Stimulated activated CD8-positive, alpha-beta memory T cell treated with anti-CD3 and anti-CD28 coated beads, Interleukin-15, amount 100 ng/mL, for 4 hours (primary cell): ENCODE measurements at regions not wholly inside any gene's neighbourhood (a gene's known extent, or its start where the extent isn't known, plus 50 kb on each side); places are given as distances from the start of the nearest gene placed in this dataset.
"Not testable (repeated sequence)": the region's sequence is repeated elsewhere in the genome, so short reads cannot be mapped to it uniquely, and the experiment has no call there.

Experiments
- DNase-seq, 2 donors: peaks; one replicate each; pipeline ENCODE4 v3.0.0-alpha.2; 2020; ENCODE audit warnings: low read depth in 2 of 2

DNA sequence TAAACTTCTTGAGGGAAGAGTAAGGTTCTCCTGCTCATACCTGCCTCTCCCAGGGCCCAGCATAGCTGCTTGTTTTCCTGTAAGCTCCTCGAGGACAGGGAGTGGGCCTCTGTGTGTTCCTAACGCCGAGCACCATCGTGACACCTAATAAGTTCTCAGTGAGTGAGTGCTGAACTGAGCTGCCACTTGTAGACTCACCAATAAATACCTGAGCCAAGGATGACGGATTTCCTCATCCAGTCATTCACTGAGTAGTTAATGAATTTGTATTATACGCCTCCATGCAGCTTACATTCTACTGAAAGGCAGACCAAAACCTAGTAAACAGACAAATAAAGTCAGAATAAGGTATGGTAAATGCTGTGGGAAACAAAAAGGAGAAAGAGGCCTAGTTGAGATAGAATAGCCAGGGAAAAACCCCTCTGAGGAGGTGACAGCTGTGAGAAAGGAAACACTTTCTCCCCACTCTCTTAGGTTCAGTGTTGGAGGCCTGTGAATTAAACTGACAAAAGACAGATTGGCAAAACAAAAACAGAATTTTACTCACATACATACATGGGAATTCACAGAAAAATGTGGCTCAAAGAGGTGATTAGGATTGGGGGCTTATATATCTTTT, 138.6 kb downstream of the B3GNT2 start:
- DNase-seq: no peak

DNA sequence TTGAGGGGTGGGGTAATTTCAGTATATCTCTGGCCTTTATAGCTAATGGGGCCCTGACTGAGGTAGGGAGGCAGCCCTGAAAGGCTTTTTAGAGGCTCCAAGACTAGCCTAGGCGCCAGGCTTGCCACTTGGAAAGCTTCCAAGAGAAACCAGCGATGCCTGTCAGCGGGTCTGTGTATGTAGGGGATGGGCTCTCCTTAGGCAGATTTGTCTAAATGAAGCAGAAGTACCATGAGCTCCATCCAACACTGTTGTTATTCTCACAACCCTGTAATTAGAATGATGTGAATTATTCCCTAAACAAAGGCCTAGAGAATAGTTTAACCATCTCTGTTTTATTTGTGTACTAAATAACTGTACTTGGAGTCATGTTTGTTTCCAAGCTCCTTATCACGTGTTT, 138.1 kb downstream of the B3GNT2 start:
- no peak for DNase-seq

DNA sequence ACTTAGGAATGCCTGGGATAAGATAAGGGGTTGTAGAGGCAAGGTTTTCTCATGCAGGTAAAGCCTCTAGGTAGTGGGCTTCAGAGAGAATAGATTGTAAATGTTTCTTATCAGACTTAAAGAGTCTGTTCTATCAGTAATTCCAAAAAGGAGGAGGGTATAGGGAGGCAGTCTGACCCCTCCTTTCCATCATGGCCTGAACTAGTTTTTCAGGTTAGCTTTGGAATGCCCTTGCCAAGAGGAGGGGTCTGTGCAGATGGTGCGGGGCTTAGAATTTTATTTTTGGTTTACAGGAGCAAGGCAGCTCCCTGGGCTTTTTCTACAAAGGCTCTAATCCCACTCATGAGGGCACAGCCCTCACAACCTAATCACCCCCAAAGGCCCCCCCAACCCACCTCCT, 135.0 kb downstream of the B3GNT2 start:
- no peak for DNase-seq

DNA sequence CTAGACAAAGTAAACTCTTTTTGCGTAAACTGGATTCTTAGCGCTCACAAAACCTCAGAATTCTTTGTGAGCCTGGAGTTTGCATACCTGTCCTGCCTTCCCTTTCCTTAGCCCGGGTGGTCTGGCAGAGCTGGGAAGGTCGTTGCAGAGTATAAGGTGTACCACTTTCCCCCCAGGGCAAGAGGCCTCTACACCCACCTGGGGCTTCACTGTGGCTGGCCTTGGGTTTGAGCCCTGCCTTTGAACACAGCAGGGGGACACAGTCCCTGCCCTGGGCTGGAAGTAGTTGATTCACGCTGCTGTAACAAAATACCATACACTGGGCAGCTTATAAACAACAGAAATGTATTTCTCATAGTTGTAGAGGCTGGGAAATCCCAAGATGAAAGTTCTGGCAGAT, 133.9 kb downstream of the B3GNT2 start:
- DNase-seq: no peak

DNA sequence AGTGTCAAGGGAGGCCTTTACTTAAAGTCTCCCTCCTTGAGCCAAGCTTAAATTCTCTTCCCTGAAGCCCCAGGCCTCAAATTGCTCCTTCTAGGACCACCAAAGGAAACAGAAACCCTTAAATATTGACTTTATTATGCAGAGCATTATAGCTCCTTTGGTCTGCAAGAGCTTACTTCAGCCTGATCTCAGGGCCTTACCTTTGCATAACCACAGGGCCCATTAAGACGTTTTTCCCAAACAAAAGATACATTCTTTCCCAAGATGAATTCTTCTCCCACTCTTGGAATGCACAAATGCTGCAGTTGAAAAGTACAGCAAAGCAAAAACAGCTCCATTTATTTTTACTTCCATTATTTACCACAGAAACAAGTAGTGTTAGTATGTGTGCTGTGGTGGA, 130.8 kb downstream of the B3GNT2 start:
- no peak for DNase-seq

DNA sequence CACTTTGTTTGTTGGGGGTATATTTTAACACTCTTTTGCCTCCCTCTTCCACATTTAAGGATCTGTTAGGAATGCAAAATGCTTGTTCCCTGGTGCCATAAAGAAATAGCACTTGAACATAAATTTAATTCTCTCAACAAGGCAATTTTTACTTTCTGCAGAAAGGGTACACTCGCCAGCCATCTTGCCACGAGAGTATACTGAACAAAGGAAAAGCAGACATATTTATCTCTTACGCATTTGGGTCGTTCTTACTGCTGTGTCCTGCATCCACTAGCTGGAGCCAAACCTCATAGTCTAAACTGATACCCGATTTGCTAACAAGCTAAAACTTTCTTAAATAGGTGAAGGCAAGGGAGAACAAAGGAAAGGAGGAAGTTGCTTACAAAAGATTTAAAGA, 129.5 kb downstream of the B3GNT2 start:
- no peak for DNase-seq

DNA sequence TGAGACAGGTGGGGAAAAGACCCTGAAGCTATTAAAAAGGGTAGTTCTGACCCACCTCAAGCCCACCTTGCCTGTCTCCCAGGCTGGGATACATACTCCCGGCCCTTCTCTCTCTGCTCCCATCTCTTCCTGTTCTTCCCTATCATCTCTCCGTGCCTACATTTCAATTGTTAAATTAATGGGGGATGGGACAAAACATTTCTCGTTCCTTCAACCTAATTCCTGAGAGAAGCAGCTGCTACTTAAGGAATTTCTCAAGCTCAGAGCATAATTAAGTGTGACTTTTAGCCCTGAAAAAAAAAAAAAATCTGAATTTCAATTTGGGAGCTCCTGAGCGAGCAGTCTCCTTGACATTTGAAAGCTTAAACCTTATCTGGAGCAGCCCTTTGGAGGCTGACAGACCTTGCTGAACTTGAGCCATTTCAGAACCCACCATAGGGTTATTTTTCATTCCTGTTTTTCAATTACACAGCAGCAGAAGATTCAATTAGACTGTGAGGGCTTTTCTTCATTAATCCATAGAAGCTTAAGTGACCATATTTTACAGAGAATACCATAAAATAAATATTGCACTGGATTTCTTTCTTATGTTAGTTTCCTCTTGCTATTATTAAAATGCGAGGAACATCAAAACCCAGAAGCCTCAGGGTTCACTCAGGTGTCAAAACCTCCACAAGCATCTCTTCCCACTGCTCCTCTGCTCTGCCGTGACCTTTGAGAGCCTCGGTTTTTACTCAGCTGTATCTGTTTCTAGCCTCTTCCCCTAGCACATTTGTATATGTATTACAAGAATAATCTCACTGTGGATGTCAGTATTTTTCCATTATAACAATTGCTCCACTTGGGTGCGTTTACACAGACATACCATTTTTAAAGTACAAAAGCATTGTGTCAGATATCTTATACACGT, 125.7 kb downstream of the B3GNT2 start:
- DNase-seq: no peak

DNA sequence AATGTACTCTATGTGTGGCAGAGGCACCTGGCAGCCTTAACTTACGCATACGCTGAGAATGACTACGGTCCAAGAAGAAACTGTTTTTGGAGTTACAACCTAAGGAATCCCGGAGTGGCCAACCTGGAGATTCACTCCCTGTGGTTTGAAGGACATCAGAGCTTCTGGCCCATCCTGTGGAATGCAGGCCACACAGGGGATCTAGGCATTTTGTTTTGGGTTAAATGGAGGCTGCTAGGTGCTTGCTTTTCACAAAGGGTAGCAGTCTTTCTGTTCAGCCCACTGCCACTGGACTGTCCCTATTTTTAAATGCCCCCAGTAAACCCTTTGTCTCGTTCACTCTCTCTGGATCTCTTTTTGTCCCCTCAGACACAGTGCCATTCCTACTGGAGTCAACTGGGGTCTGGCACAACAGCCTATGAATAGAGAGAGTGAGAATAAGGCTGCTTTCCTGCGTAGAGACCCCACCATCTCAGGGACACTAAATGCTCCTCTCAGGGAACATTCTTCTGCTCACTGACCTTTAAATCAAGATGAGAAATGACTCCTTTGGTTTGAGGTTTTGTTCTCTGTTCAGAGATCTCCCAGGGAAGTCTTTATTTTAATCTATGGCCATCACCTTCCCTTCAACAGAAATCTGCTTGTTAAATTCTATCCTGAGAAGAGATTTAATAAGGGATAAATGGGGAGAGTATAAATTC, 124.9 kb downstream of the B3GNT2 start:
- no peak for DNase-seq

DNA sequence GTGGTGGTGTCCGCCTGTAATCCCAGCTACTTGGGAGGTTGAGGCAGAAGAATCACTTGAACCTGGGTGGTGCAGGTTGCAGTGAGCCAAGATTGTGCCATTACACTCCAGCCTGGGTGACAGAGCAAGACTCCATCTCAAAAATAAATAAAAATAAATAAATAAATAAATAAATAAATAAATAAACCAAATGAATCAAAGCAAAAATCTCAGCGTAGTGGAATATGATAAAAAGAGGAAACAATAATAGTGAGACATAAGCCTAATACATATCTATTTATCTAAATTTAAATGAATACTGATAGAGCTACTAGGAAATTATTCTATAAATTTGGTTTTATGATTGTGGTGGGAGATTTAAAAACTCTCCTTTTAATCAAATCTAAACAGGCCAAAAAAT, 124.2 kb downstream of the B3GNT2 start:
- DNase-seq: not testable (repeated sequence)

DNA sequence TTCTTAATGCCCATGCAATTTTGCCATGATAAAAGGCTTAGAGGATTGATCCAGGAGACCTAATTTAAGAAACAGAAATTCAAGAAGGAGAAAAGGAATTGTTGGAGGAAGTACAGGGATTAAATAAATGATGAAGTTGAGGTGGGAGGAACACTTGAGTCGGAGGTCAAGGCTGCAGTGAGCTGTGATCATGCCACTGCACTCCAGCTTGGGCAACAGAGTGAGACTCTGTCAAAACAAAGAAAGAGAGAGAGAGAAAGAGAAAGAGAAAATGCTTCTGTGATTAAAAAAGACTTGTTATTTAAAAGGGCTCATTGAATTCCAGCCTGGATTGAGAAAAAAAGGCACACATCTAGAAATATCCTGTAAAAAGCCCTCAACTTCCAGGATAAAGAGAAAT, 123.2 kb downstream of the B3GNT2 start:
- DNase-seq: no peak

DNA sequence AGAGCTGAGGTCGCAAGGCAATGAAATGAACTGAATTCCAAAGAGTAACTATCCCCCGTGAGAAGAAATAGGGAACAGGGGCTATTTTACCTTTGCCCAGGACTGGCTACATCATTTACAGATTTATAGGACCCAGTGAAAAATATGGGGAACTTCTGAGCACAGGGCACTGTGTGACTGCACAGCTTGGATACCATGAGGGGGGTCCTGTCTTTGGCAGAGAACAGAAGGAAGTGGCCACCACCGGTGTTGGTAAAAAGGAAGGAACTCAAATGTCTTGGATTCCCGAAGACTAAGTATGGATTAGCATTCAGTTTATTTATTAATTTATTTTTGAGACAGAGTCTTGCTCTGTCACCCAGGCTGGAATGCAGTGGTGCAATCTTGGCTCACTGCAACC, 119.6 kb downstream of the B3GNT2 start:
- DNase-seq: no peak

DNA sequence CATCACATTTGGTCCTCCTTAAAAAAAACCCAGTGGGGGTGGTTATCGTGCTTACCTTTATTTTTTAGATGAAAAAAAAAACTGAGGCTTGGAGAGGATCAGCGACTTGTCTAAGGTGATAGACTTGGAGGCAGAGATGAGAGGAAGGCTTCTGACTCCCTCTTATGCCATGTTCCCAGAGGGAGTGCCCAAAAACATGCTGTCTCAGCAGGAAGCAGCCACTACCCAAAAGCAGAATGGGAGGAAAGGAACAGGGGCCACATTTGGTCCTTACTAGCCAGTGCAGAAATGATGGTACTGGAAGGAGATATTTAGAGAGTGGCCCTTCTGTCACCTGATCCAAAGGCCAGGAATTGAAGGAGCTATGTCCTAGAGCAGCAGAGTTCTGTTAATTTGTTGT, 118.4 kb downstream of the B3GNT2 start:
- no peak for DNase-seq

DNA sequence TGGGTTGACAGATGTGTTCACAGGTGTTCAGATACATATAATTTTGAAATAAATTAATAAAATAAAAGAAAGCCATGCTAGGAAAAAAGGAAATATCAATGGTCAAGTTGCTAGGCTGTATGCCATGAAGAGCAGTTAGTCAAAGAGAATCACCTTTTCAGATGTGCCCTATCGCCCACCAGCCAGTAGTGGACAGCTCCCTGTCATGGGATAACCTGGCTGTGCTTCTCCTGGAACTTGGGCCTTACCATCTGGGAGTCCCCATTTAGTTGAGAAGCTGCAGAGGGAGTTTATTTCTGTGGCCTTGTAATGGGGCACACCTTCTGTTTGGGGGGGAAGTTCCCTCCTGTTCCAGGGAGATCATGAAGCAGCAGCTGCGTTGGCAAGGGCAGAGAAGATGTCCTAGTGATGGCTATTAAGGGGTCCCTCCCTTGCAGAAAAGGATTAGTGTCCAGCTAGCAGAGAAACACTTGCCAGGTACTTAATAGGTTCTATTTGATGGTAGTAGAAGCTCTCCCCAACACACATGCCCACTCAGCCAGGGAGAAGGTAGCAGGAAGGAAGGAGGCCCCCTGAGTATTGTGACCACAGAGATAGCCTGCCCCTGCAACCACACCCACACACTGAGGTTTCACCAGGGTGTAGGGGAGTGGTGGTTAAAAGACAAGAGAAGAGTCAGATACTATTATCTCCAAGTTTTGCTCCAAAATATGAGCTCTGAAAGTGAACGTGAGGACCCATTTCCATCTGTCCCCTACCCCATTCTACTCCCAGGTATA, 117.7 kb downstream of the B3GNT2 start:
- DNase-seq: peak in 1 of 2 donors; percentile 23

DNA sequence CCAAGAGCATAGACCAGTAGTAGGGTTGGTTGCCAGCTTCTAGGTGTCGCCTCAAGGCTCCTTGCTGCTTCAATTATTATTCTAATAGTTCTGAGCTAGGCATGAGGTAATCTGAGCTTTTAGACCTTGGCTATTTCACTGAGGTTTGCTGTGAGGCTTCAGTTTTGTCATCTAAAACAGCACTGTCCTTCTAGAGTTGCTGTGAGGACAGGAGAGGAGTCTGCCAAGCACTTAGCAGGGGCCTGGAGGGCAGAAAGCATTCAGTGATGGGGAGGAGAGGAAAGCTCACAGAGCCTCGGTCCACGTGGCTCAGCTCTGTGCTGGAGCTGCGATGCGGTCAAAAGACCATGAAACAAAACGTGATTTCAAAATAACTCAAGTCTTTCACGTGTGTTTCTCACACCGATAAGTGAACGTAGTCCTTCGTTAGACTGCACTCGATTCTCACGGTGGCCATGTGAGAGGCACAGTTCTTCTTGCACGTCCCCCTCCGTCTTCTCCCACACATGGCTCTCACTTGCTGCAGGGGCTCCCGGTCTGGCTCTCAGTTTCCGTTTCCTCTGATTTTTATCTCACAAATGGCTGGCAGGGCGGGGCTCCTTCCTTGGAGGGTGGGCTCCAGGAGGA, 113.7 kb downstream of the B3GNT2 start:
- no peak for DNase-seq

DNA sequence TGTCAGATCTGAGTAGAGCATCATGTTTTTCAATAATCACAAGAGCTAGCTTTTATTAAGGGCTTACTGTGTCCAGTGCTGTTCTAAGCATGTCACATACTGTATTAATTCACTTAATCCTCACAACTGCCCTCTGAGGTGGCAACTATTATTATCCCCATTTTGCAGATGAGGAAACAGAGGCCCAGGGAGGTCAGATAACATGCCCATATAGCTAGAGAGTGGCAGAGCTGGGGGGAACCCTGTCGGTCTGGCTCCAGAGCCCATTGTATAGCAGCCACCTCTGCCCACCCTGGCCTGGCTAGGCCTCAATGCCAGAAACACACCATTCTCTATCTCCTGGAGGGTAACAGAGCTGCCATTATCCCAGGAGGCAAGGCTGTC, 113.2 kb downstream of the B3GNT2 start:
- DNase-seq: no peak

DNA sequence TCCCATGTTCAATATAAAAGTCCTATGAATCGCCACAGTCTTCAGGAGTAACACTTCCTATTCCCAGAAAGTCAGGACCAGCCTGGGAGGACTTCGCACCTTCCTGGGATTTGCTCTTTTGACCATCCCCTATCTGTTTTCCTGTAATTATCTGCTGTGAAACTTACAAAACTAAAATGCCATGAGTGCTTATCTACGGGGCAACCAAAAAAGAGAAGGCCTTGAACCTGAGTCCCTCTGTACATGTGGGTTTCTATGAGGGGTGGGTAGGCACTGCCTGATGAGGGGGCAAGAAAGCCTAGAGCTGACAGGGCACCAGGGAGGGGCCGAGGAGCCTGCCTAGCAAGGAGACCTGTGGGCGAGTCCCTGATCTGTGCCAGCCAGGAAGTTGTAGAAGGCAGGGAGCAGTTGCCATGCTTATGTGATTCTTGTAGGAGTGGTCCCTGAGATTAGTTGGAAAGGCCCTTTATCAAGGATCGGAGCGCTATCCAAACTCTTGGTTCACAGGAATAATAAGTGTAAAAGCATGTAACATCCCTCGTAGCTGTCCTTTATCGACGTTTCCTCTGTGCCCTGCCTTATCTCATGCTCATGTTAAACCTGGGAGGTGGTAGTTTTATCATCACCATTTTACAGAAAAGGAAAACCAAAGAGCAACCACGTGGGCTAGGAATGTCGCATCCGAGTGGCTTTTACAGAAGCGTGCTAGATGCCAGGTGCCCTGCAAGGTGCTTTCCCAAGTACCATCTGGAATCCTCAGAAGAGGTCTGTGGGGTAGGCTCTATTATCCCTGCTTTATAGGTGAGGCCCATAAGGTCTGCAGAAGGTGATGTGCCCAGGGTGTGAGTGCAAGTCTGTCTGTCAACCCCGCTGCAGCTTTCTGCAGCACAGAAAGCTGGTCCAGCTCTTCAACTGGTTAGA, 111.8 kb downstream of the B3GNT2 start:
- no peak for DNase-seq

DNA sequence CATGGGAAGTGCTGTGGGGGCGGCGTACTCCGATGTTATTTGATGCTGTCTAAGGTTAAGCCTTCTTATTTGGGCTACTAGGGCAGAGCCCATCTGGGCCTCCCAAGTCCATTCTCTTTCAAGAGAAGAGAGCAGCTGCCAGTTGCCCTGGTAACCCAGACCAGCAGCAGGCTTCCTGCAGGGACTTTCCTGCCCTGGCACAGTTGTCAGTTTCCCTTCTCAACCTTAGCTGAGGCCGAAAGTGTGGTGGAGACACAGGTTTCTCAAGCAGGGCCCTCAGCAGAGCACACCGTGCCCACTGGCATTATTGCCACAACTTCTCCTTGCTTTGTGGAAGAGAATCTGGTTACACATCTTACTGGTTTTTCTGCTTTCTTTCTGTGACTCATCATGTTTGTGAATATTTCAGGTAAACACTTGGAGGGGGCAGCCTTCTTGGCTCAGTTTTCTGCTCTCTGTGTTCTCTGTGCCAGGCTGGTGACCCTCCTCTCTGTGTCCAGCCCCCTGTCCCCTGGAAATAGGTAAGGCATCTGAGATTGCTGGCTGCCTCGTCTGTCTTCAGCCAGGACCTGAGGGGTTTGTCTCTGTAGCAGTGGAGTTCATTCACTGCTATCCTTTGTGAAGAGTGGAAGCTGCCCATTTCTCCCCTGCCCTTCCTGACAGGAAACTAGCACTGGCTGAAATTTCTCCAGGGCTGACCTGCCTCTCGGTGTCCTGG, 111.0 kb downstream of the B3GNT2 start:
- DNase-seq: no peak

DNA sequence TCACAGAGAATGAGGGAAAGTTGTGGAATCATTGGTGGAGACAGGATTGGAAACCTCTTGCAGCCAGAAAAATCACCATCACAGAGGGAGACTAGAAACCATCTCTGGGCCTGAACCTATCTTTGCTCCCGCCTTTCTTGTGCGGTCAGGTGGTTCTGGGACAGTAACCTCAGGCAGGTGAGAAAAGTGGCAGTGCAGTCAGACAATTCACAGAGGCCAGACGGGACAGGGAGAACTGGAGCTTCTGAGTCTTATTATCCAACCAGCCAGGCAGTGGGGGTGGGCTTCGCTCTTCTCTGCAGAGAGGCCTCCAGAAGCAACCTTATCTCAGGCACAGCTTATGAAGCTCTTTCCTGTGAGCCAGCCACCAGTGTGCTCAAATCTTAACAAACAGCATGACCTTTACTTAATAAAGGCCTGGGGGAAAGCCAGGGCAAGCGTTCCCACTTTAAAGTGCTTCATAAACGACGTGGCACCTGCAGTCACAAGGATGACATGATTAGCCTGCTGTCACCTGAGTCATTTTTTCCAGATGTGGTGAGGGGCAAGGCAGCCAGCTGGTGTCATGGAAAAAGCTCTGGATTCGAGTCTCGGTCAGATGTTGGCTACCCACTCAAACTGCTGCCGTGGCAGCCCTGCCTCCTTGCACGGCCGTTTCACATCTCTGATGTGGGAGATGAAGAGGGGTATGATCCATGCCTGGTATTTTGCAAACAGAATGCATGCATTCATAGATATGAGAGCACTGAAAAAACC, 109.7 kb downstream of the B3GNT2 start:
- peak; percentile 58 to 72 for DNase-seq
